Spleen (tissue), 7 donors: ENCODE measurements at regions not wholly inside any gene's neighbourhood (a gene's known extent, or its start where the extent isn't known, plus 50 kb on each side); places are given as distances from the start of the nearest gene placed in this dataset.

ENCODE experiments used
- POLR2AphosphoS5 ChIP-seq, 3 donors: sonication (generic); formaldehyde crosslinking; IDR thresholded peaks; one replicate each; pipeline ENCODE4 v1.5.1; 2017; ENCODE audit warnings: antibody characterized with exemption in 3 of 3
- TF ChIP-seq, protein P1 (sequence below), 11 experiments: fragments of 200-600 bp in 7 of 11; fragments of 450-650 bp in 4 of 11; sonication (generic) in 4 of 11; IDR thresholded peaks in 8 of 11; conservative IDR thresholded peaks in 3 of 11; 1 replicate in 7 of 11; 2 replicates in 4 of 11; pipeline versions ENCODE4 v1.4.0 to v1.8.0; 2016 to 2021; ENCODE audit warnings: antibody characterized with exemption in 11 of 11, inconsistent platforms in 4 of 11, mild to moderate bottlenecking in 1 of 11
- donor health status: DM: no; HTN: no; CAD: no; lungs with moderate emphysema.
- donor health status: DM: no; HTN: no; CAD: no.
- donor health status: DM: no; HTN: no; CAD: no.

DNA sequence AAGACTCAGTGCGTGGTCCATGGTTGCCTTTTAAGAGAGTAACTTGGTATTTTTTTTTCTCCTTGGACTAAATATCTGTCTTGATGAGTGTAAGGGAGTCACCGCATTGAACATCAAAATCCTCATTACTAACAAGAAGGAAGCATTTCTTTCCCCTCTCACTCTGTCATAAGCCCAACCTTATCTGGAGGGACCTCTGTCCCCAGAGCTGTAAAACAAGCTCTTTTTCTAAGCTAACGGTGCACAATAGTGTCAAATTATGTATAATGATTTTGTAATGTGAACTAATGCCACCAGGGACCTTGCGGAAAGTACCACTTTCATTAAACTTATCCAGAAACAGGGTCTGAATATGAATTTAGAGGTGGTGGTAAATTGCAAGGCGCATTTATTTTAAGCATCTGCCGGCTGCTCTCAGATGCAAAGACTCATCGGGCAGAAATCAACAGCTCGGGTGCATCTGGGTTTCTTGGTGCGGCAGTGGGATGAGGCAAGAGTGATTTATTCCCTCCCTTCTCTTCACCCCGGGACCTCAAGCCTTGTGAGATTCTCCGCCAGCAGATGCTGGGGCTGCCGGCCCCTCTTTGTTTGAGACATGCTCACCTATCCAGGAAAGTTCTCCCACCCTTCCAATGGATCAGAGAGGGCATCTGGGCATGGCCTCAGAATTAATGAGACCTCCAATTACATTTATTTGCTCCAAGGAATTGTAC is 95.2 kb upstream of the IRX3 start:
- TF ChIP-seq, protein P1, sequence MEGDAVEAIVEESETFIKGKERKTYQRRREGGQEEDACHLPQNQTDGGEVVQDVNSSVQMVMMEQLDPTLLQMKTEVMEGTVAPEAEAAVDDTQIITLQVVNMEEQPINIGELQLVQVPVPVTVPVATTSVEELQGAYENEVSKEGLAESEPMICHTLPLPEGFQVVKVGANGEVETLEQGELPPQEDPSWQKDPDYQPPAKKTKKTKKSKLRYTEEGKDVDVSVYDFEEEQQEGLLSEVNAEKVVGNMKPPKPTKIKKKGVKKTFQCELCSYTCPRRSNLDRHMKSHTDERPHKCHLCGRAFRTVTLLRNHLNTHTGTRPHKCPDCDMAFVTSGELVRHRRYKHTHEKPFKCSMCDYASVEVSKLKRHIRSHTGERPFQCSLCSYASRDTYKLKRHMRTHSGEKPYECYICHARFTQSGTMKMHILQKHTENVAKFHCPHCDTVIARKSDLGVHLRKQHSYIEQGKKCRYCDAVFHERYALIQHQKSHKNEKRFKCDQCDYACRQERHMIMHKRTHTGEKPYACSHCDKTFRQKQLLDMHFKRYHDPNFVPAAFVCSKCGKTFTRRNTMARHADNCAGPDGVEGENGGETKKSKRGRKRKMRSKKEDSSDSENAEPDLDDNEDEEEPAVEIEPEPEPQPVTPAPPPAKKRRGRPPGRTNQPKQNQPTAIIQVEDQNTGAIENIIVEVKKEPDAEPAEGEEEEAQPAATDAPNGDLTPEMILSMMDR (IDR thresholded peaks at IDR 0.05 in 8 of 11, conservative IDR thresholded peaks at IDR 0.05 in 3 of 11) = no peak
- TF ChIP-seq POLR2AphosphoS5 (IDR thresholded peaks at IDR 0.05) = no peak
